ENCODE measurements at regions not wholly inside any gene's neighbourhood (a gene's known extent, or its start where the extent isn't known, plus 50 kb on each side); places are given as distances from the start of the nearest gene placed in this dataset.
A peak's percentile ranks its signal among the peaks of the same experiment; 100 is the strongest.
"Not testable (repeated sequence)": the region's sequence is repeated elsewhere in the genome, so short reads cannot be mapped to it uniquely, and the experiment has no call there.

DNA sequence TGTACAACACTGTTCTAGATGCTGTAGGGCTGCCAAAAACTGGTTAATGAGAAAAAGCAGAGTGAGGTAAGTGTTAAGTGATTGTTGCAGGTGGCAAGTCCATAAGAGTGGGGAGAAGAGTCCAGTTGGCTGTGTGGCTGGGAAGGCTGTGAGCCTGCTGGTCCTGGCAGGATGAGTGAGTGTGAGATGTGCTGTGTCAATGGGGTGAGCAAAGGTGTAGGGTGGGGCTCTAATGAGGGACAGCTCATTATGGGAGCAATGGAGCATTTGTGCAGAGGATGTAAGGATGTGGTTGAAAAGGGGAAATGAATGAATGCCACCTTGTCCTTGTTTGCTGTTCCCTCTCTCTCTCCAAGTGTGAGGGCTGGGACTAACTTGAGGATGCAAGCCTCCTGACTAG is 145.3 kb upstream of the ROPN1 start:
- peak; percentile 92 for DNase-seq (ENCODE audit: low read depth)

DNA sequence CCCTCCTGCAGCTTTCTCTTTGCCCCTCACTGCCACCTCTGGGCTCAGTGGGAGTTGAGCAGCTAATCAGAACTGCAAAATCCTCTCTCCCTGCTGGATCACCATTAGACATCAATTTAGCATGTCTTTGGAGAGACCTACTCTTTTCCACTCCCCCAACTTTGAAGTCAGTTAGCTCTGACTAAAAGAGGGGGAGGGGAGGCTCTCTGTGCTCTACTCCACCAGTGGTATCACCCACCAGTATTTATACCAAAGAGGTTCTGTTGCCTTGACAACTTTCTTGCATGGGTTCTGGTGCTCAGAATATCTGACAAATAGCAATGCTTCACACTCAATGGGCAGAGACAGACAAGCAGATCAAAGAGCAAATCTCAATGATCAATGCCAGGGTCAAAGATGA is 146.2 kb upstream of the ROPN1 start:
- no peak for DNase-seq (ENCODE audit: low read depth)

DNA sequence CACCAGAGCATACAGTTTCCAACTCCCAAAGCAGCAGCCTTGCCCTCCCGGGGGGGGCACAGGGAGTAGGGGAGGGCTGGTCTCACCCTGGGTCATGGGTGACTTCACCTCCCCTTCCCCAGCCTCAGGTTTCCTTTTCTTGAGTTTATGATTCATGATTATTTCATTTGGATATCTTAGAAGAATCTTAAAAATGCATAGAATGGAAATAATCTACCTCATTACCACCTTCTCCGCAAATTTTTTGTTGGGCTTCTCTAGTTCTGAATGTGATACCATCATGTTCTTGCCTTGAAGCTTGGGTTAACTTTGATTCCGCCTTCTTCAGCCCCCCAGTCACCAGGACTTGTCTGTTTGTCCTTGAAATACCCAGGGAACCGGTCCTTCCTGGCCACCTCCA is 148.8 kb upstream of the ROPN1 start:
- DNase-seq (ENCODE audit: low read depth) = peak; percentile 54

DNA sequence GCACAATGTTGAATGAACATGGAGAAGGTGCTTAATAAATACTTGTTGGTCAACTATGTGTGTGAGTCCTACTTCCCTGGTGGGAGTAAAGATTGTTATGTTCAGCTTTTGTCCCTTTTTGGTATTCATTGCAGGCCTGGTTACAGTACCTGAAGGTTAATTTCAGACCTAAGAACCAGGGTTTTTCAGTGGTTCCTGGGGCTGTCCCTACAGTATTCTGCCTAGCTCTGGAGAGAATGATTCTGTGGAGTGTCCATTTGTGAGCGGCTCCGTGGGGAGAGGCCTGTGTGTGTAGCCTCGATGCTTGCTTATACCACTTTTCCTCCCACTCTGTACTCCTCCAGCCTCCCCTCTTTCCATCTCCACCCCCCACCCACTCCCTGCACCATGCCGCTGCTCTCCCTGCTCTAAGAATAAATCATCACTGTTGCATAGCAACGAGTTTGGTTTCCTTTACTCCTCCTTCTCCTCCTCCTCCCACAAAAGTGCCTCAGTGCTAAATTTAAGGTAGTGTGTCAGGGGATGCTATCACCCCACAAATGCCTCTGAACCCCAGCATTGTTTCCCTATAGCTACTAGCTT is 150.6 kb upstream of the ROPN1 start:
- no peak for DNase-seq (ENCODE audit: low read depth)

DNA sequence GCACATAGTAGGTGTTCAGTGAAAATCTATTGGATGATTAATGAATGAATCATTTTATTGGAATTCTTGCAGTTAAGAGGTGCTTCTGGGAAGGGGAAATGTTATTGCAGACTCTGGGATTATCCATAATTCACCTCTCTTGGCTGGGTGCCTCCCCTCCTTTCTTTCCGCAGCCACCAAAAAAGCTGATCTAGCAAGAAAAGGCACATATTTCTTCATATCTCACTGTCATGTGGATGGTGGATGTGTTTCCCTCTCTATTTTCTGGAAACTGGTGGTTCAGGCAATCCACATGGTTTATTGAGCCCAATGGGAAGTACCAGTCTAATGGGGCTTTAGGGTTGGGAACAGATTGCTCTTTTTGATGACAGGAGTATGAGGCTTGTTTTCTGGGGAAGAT is 151.1 kb upstream of the ROPN1 start:
- no peak for DNase-seq (ENCODE audit: low read depth)

DNA sequence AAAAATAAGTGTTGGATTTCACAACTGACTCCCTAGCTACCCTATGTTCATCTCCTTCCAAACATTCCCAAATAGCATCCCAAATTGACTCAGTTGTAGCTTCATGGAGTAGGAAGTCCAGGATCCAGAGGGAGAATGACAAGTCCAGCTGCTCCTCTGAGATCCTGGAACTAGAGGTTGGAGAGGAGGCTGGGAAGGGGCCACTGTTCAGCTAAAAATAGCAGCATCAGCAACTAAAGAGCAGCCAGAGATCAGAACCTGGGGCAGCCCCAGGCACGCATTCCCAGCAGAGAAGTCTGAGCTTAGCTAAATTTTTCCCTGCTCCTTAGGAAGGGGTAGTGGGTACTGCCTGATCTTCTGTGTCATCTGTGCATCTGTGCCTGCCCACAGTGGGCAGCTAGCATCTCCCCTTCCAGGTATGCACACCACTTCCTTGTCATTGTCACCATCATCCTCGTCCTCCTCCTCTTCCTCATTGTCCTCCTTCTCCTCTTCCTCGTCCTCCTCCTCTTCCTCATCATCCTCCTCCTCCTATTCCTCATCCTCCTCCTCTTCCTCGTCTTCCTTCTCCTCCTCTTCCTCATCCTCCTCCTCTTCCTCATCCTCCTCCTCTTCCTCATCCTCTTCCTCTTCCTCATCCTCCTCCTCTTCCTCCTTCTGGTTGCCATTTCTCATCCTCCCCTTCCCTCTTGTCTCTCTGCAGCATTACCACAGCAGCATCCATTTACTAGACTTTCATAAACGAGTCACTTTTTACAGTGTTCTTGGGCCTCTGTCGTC is 152.3 kb upstream of the ROPN1 start:
- DNase-seq (ENCODE audit: low read depth) = no peak

DNA sequence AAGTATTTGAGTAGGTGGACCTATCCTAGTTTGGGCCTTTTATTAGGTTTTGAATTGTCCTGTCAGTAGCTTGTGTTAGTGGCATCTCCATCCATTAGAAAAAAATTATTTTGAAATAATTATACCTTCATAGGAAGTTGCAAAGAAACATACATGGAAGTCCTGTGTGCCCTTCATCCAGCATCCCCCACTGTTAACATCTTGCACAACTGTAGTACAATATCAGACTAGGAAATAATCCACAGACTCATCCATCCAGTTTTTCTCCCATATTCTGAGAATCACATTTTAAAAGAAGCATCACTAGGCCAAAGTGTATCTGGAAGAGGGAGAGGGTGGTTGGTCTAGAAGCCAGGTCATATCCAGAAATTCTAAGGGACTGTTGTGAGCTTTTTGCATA is 155.5 kb upstream of the ROPN1 start:
- DNase-seq (ENCODE audit: low read depth) = no peak

DNA sequence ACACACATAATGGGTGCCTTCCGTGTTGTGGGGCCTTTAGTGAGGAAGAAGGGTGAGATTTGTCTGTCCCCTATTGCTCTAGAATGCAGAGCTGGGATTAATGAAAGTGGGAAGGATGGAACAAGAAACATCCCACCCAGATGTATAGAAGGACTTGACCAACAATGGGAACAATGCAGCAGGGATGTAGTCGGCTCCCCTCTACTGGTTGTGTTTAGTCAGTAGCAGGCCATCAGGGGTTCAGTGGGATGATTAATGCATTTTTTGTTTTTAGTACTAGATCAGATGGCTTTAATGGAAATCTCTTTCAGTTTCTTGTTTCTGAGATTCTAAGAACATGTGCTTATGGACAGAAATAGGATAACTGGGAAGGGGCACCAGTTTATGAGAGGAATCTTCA is 156.0 kb upstream of the ROPN1 start:
- DNase-seq (ENCODE audit: low read depth) = peak; percentile 33

DNA sequence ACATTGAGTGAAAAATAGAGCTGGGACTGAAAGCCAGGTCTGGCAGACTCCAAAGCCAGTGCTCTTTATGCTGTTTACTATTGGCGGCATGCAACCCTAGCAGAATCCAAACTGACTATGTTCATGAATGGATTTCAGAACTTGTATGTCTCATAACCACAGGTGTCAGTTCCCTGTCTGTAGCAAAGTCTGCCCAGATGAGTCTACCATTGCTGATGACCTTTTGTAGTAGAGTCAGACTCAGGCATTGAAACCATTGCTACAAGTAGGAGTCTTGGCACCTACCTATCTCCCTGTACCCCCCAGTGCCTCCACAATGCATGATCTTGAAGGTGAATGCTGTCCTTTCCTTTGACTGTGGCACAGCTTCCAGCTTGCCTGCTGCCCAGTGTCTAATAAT is 157.2 kb upstream of the ROPN1 start:
- no peak for DNase-seq (ENCODE audit: low read depth)

DNA sequence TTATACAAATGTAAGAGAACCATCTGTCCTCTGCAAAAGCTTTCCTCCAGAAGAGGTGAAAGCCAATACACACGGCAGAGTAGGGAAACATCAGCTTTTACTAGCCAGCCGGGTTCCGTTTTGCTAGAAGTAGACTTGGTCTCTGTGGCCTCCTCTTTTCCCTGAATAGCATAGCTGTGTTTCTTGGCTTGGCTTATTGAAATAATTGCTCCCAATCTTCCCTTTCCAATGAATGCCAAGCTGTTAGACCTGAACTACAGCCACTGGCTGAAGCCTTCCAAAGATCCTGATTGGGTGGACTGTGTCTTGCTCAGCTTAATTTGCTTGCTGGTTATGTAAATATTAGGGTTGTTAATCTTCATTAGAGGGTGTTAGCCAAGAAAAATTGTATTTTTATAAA is 157.8 kb upstream of the ROPN1 start:
- DNase-seq (ENCODE audit: low read depth) = no peak

DNA sequence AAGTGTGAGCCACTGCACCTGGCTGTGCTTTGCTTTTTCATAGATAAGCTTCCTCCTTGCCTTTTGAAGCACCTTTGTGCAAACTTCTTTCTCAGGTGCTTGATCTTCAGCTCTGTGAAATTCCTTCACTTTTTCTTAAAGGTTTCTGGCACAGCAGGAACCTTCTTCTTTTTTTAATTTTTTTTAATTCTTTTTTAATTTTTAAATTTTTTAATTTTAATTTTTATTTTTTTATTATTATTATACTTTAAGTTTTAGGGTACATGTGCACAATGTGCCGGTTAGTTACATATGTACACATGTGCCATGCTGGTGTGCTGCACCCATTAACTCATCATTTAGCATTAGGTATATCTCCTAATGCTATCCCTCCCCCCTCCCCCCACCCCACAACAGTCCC is 161.0 kb upstream of the ROPN1 start:
- DNase-seq (ENCODE audit: low read depth) = not testable (repeated sequence)

DNA sequence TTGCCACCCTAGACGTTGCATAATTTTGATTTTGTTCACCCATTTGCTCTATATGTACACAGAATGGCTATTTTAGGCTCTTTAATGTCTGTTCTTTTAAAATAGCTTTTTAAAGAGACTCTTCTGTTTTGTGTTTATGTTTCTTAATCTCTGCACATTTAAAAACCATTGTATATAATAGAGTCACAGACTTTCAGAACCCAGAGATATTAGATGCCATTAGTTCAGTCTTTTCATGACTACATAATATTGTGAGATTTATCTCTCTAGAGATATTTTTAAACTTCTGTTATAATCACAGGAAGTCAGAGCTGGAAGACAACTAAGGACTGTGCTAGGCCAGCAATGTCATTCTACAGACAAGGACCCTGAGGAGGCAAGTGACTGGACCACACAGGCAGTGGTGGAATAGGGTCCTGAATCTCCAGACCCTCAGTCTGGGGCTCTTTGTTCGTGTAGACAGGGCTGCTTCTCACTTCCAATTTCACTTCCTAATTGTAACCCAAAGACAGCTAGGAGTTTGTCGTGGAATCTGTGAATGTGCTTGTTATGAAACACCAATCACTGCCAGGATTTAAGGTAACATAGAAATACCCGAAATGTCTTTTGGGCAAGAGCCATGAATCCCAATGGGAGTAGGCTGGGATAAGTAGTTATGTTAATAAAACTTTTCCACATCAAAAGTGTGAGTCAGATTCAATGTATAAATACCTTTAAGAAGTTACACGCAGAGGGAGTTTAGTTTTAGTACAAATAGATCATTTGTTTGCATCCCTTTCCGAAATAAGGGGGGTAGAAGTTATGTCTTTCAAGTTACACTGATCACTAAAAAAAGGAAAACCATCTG is 165.2 kb upstream of the ROPN1 start:
- no peak for DNase-seq (ENCODE audit: low read depth)

DNA sequence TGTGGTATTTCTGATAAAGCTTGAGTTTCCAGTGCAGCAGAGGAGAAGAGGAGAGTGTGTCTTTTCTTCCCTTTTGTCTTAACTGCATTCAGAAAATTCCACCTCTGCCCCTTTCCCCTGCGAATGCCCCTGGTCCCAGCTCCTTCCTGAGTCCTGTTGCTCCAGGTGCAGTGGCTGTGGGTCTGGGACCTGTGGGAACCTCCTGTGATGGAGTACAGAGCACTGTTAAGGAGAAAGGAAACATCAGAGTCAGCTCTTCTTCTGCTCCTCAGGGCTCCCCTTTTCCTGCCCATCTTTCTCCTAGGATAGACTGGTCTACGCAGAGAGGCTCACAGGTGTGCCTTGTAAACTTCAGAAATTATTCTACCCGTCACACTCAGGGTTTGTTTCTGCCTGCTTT is 165.8 kb upstream of the ROPN1 start:
- no peak for DNase-seq (ENCODE audit: low read depth)

DNA sequence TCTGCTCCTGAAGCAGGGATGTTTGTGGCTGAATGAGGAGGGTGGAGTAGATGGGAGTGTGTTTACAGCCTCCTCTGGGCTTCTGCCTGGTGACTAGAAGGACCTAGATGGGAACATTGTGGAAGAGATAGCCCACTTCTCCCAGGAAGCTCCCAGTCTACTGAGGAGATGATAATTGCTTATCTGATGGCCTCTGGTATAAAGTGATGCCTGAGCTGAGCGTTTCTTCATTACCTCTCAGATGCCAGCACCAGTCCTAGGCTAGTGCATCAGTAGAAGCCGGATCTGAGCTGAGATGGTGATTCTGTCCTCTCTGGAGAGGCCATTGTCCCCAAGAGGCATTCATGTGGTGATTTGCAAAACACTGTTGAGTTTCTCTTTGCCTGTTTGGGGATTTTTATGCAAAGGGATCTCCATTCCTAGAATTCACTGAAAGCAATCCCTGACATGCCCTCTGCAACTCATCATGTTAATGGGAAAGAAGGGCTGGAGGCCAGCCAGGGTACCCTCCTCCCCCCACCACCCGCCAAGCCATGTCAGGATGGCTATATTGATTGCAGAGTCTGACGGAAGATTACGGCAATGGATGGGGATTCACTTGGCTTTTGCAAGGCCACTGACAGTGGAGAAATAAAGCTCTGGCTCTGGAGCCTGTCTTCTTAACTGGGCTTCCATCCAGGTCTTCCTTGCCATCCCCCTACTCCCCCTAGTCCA is 166.4 kb upstream of the ROPN1 start:
- no peak for DNase-seq (ENCODE audit: low read depth)

DNA sequence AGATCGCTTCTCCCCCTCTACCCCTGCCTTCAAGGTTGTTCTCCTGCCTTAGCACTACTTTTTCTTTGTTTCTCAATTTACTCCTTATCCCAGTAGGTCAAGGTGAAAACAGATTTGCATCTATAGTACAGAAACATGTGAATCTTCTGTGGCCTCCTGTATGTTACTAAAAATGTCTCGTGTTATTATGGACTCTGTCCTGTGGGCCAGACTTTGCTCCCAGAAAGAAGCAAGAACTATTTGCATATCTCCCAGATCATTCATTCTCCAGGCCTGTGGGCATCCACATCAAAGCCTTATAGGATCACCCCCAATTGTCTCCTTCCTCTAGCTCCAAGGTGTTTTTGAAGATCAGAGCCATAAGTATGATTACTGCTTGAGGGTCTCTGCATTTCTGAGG is 169.5 kb upstream of the ROPN1 start:
- DNase-seq (ENCODE audit: low read depth) = no peak

DNA sequence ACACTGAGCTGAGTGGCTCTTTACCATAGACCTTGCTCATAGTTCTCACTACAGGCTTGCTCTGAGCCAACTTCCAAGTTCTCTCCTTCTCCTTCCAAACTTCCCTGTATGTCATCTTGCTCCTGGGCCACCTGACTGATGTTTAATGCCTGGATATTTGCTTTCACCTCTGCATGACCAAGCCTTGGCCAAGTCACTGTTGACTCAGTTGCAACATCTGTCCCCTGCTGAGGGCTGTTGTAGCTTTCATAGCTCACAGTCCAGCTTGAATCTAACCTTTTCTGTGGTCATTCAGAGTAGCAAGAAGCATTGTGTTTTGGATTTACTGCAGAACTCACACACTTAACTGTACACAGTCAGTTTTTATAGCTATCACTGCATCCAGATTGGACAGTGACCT is 171.8 kb upstream of the ROPN1 start:
- no peak for DNase-seq (ENCODE audit: low read depth)

DNA sequence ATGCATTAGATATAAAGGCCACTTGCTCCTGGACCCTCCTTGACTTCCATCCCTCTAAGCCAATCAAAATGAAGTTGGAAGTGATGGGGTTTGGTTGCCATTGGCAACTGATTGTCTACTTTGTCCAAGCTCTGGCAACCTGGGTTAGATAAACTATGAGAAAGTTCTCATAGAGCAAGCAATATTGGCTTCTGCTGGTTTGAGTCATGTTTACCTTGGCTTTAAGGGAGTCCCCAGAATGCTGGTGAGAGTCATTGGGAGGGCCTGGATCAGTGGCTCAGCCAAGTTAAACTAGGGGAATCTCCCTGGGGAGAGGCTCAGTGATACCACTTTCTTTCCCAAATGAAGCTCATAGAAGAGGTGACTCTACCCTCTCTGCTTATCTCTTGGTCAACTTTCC is 176.3 kb upstream of the ROPN1 start:
- DNase-seq (ENCODE audit: low read depth) = peak; percentile 44

DNA sequence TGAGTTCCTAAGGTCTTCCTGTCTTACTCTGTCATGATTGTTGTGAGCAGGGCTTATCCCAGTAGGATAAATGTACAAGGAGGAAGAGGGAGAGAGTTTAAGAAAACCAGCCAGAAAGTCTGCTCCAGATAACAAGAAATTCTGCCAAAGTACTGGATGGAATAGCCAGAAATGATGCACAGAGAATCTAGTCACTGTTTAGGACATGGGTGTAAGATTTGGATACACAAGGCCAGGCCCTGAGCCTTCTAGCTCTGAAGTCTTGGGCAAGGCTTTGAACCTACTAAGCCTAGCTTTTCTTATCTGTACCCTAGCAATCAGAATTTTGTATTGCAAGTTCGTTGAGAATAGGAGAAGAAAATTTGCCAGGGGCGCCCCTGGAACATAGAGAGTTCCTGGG is 180.4 kb upstream of the ROPN1 start:
- DNase-seq (ENCODE audit: low read depth) = no peak

DNA sequence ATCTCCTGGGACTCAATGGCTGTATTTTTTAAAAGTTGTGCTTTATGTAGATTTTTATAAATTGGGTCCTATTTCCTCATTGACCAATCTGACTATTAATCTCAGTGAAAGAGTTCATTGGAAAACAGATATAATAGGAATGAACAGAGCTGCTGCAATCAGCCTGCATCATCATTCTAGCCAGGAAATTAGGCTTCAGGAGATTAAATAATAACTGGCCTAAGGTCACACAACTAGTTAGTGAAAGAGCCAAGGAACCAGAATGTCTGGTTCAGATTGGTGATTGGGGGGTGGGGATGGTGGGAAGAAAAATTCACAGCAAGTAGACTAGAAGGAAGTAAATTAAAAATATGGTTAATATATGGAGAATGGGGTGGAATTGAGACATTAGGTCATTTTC is 180.9 kb upstream of the ROPN1 start:
- DNase-seq (ENCODE audit: low read depth) = no peak

DNA sequence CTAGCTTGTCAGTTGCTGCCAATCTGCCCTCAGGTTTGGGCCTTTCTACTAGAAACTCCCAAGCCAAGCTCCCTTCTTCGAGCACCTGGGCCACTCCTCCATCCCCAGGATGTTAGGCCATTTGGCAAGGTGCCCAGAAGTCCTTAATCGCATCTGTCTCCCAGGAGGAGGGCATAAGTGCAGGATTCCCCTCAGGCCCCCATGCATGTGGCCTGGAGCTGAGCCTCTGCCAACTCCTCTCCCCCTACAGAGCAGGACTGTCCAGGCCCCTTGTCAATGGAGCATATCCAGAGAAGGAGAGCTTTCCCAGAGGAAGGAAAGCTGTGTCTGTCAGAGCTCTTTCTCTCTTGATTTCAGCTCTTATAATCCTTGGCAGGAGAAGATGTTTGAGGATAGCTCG is 182.6 kb upstream of the ROPN1 start:
- DNase-seq (ENCODE audit: low read depth) = peak; percentile 17

DNA sequence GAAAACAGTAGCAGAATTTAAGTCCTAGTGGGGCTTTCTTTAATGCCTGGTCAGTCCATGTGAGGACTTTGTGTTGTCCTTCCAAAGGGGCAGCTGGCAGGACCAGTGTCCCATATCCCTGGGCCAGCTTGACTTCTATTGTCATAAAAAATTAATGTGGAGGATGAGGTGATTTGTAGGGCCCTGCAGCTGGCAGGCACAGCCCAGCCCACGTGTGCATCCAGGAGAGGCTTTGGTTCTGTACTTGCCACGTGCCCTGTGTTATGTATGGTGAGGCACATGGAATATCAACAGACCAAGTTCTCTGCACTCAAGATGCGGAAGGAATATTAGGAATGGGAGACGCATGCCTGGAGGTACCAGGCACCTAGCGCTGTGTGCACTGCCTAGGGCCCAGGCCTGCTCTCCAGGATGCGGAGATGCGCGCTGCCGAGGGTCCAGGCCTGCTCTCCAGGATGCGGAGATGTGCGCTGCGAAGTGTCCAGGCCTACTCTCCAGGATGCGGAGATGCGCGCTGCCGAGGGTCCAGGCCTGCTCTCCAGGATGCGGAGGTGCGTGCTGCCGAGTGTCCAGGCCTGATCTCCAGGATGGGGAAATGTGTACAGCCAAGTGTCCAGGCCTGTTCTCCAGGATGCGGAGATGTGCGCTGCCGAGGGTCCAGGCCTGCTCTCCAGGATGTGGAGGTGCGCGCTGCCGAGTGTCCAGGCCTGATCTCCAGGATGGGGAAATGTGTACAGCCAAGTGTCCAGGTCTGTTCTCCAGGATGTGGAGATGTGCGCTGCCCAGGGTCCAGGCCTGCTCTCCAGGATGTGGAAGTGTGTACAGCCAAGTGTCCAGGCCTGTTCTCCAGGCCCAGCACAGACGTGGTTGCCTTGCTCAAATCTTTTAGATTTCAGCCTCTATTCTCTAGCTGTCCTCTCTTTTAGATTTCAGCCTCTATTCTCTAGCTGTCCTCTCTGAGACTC is 183.3 kb upstream of the ROPN1 start:
- no peak for DNase-seq (ENCODE audit: low read depth)
